ENCODE measurements at regions not wholly inside any gene's neighbourhood (a gene's known extent, or its start where the extent isn't known, plus 50 kb on each side); places are given as distances from the start of the nearest gene placed in this dataset.
A peak's percentile ranks its signal among the peaks of the same experiment; 100 is the strongest.
"Not testable (repeated sequence)": the region's sequence is repeated elsewhere in the genome, so short reads cannot be mapped to it uniquely, and the experiment has no call there.

DNA sequence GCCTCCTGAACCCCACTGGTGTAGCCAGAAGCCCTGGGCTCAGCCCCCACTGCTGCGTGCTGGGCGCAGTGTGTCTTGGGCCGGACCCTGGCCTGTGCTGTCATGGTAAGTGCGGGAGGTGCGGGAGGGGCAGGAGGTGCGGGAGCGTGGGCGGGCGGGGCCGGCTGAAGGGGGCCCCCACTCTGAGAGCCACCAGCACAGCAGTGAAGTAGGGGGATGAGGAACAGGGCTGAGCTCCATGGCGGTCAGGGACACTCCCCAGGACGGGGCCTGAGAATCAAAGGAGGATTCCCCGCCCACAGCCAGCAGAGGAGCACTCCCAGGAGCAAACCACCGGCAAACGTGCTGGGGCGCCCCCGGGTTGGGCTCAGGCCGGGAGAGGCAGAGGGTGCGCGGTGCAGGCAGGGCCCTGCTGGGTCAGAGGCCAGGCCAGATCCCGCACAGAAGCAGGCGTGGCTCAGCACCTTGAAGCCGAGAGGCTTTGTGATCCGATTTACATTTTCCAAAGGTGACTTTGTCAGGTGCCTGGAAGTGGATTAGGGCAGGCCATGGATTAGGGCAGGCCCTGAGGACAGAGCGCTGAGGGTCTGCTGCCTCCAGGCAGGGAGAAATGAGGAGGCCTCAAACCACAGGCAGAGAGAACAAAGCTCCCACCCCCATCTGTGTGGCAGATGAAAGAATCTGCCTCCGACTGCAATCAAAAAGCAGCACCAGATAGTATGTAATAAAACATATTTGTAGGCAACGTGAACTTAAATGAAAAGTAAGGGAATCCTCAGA, 152.0 kb upstream of the RAB6C start:
- DNase-seq, result no peak

GRCh38 chr2:129828792-129829191, 150.7 kb upstream of the RAB6C start:
- no peak for DNase-seq

DNA sequence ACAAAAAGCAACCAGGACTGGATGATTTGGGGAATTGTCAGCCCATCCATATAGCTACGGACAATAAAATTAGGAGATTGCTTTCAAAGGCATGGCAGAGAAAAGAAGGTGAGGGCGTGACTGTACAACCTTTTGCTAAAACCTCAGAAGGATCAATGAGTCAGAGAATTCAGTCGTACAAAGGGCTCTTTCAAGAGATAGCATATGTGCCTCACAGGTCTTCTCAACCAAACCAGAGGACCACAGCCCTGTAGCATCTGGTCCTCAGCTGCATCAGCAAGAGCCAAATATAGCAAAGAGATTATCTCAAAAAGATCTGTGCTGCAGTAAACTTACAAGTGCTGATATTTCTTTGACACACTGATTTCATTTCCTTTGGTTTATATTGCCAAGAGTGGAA, 149.9 kb upstream of the RAB6C start:
- no peak for DNase-seq

GRCh38 chr2:129831018-129831417, 148.4 kb upstream of the RAB6C start:
- no peak for DNase-seq

DNA sequence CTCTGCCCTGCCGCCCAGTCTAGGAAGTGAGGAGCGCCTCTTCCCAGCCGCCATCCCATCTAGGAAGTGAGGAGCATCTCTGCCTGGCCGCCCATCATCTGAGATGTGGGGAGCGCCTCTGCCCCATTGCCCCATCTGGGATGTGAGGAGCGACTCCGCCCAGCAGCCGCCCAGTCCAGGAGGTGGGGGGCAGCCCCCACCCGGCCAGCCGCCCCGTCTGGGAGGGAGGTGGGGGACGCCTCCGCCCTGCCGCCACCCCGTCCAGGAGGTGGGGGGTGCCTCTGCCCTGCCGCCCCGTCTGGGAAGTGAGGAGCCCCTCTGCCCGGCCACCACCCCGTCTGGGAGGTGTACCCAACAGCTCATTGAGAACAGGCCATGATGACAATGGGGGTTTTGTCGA, 146.0 kb upstream of the RAB6C start:
- not testable (repeated sequence) for DNase-seq

DNA sequence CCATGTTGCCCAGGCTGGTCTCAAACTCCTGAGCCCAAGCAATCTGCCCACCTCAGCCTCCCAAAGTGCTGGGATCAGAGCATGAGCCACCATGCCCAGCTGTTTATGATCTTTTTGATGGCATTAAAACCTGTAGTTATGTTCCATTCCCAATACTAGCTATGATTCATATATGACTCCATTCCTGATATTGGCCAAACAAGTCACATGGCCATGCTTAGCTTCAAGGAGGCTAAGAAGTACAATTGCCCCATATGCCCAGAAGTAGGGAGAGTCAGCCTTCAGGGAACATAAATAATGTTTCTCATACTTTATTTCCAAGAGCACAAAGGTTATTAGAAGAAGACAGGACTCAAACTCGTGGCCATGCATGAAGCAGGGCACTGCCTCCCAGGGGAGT, 132.4 kb upstream of the RAB6C start:
- no peak for DNase-seq

- DNase-seq, result no peak
Observed at GRCh38 chr2:129849559-129850160, 129.8 kb upstream of the RAB6C start.

GRCh38 chr2:129857200-129857599, 122.3 kb upstream of the RAB6C start:
- DNase-seq, result peak; percentile 40

GRCh38 chr2:129859175-129859574, 120.3 kb upstream of the RAB6C start:
- no peak for DNase-seq

- no peak for DNase-seq
Observed at GRCh38 chr2:129860088-129860487, 119.4 kb upstream of the RAB6C start.

DNA sequence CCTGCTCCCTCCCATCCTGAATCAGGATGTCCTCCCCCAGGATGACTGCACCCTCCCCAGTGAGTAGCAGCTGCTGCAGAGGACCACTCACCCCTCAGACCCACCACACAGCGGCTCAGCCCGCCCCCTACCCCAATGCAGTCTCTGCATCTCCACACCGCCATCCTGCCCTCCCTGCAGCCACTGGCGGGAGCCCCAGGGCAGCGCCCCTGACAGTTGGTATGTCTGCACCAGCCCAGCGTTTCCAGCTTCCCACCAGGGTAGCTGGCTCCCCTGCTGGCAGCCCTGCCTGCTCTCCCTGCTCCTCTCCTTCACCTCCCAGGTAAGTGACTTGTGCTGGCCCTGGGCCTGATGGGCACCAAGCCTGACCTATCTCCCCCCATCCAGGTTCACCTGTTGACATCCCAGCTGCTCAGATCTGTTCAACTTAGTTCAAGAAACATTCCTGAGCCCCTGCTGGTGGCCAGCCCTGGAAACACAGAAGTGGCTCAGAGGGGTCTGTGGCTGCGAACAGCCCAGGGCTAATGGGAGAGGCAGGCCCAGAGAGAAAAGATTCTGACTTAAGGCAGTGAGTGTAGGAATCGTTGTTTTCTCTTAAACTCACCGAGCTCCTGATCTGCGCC, 117.7 kb upstream of the RAB6C start:
- no peak for DNase-seq

DNA sequence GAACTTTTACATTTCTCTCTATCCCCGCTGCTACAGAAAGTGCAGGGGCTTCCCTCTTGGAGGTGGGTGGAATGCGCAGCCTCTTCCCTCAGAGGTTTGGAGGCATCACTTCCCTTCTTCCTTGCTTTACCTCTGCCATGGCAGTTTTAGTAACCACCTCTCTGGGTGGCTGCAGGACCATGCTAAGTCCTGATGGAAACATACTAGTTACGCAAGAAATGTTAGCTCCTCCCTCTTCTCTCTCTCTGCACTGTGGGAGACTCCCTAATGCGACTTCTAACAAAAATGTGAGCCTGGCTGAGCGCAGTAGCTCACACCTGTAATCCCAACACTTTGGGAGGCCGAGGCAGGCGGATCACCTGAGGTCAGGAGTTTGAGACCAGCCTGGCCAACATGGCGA, 116.8 kb upstream of the RAB6C start:
- DNase-seq, result no peak

DNA sequence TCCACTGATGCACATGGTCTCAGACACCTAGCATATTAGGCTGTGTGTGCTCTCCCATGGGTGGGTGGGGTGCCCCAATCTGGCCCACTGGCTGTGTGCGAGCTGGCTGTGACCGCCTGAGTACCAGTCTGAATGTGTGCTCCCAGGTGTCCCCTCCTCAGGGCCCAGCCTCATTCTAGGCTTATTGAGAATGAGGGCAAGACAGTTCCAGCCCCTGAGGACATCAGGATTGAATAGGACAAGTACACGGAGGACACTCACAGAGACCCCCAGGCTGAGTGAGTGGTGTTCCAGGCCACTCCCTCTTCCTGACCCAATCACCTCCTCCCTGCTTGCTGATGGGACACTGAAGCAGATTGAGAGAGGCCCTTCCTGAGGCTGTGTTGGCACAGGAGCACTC, 116.1 kb upstream of the RAB6C start:
- no peak for DNase-seq

- DNase-seq, result no peak
Observed at GRCh38 chr2:129864719-129865118, 114.7 kb upstream of the RAB6C start.

DNA sequence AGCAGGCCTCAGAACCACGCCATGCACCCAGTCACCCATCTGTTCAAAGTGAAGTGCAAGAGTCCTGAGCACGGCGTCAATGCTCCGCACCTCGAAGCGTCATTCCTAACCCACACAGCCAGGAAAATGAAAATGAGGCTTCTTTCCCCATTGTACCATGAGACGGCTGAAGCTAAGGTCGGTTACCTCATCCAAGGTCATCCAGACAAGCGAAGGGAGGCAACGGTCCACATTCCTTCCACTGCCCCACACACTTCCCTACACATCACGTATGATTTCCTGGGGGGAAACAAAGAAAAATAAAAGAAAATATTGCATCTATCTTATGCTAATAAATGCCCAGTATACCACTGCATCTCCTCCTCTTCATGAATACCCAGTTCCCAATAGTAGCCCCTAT, 113.5 kb upstream of the RAB6C start:
- no peak for DNase-seq

DNA sequence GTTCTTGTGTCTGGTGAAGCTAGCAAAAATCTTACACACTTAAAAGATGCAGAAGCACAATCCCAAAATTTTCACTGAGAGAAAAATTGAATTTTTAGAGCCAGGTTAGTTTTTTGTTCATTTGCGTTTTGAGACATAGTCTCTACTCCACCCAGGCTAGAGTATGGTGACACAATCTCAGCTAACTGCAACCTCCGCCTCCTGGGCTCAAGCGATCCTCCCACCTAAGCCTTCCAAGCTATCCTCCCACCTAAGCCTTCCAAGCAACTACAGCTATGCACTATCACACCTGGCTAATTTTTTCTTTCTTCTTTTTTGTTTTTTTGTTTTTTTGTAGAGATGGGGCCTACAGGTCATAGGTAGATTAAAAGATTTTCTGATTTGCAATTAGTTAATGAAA, 113.1 kb upstream of the RAB6C start:
- DNase-seq, result no peak

- DNase-seq, result no peak
Observed at GRCh38 chr2:129868151-129868550, 111.3 kb upstream of the RAB6C start.

DNA sequence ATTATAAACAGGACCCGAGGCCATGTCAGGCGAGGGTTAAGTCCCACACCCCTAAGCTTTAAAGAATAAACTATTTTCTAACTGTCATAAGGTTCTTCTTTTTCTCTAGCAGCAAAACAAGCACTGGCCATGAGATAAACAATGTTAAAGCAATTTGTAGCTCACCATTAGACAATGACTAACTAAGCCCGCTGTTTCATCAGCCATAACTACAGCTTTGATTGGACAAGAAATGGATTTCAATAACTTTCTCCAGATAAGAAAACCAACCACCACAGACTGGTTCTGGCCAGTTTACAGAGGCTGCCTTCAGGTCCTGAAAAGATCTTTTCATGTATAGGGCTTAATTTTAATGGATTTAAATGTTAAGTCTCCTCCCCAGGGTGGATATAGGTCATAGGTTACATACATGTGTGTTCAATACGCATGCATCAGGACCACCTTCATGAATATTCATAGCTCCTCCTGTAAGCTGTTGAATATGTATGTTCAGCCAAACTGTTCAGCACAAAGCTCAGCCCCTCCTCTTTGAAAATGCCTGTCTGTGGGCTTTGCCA, 108.7 kb upstream of the RAB6C start:
- no peak for DNase-seq

DNA sequence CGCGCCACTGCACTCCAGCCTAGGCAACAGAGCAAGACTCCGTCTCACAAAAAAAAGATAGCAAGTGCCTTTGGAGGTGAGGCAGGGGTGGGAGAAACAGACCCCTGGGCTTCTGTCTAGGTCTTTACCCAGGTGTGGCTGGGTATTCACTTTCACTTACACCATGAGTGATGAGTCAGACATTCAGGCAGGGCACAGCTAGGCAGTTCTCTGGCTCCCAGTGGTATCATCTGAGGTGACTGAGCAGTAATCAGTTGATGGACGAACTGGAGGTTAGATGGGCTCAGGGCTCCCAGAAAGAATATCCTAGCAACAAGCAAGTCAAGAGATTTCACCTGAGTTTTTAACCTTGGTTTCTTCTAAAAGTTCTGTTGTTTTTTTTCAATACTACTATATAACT, 107.0 kb upstream of the RAB6C start:
- DNase-seq, result no peak

GRCh38 chr2:129876541-129876940, 102.9 kb upstream of the RAB6C start:
- DNase-seq, result no peak

DNA sequence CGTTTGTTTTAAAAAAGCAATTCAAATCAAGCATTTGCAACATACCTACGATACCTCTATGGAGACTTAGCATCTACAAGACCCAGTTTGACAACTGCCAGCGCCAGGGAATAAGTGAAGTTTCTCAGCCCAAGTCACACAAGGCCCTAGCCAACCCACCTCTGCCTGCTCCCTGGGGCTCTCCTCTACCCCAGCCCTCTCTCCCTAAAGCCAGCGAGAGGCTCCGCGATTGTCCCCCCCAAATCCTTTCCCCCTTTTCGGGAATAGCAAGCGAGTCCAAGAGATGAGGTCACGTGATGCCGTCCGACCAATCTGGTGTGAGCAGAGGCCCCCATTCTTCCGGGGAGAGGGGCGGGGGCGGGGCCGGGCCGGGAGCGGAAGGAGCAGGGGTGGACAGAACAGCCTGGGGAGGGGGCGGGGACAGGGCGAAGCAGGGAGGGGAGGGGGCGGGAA, 102.2 kb upstream of the RAB6C start:
- DNase-seq, result peak; percentile 98

DNA sequence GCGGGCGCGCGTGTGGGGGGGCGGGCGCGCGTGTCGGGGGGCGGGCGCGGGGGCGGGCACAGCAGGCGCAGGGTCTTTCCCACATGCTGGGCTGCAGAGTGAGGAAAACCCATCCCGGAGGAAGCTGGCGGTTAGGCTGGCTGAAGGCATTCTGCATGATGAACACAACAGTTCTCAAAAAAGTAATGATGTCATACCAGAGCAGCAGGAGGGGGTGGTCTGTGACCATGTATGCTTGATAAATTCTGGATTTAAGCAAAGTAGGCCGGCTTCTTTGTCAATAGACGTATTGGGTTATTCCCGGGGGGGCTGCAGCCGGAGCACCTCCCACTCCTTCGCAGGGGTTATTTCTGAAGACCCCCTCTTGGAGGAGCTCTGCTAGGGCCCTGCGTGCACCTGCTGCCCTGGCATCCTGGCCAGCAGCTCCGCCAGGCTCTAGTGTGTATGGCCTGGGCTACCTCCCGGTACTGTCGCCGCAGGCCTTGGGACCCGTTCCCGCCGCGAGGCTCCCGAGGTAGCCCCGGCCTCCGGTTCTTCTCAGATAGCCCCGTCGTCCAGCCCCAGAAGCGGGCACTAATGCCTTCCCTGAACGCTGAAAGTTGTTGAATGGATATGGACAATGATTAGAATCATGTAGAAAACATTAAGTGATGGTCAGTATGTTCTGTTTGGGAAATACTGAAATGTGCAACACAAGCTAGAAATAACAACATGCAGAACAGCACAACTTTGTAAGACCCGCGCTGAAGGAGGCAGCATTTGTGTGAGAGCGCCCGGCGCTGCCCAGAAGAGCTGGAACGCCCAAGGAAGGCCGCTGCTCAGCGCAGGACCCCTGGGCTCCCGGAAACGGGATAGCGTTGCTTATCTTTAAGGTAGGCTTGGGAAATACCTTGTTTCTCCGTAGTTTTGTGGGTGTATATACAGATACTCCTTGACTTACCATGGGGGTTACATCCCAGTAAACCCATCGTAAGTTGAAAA, 101.4 kb upstream of the RAB6C start:
- no peak for DNase-seq

Data from left hindlimb (tissue), 1 donor.